SK-N-SH (cell line): ENCODE measurements at regions not wholly inside any gene's neighbourhood (a gene's known extent, or its start where the extent isn't known, plus 50 kb on each side); places are given as distances from the start of the nearest gene placed in this dataset.

Experiments used
- EP300 ChIP-seq, 2 experiments: IDR thresholded peaks; 2 replicates each; pipeline versions ENCODE4 v1.4.0 to v1.6.1; 2012; ENCODE audit warnings: borderline replicate concordance in 1 of 2, low read depth in 1 of 2, low read length in 1 of 2
- GATA2 ChIP-seq: sonication (generic); formaldehyde crosslinking; IDR thresholded peaks from 2 replicates; pipeline ENCODE4 v1.5.0; 2020; ENCODE audit warnings: mild to moderate bottlenecking, missing genetic modification reagents
- MXI1 ChIP-seq: IDR thresholded peaks from 2 replicates; pipeline ENCODE4 v1.6.1; 2012; ENCODE audit warnings: mild to moderate bottlenecking, low read depth, low read length, improper control_type of control experiment
- NFIC ChIP-seq: IDR thresholded peaks from 2 replicates; pipeline ENCODE4 v1.4.0; 2012; ENCODE audit warnings: borderline replicate concordance
- NRF1 ChIP-seq: IDR thresholded peaks from 2 replicates; pipeline ENCODE4 v1.6.1; 2012; ENCODE audit warnings: low read depth, mild to moderate bottlenecking, low read length
- POLR2AphosphoS5 ChIP-seq: IDR thresholded peaks from 2 replicates; pipeline ENCODE4 v1.6.1; 2012; ENCODE audit warnings: low read depth, low read length
- RFX5 ChIP-seq: IDR thresholded peaks from 2 replicates; pipeline ENCODE4 v1.6.1; 2012; ENCODE audit warnings: mild to moderate bottlenecking, improper control_type of control experiment, low read length
- SMC3 ChIP-seq: IDR thresholded peaks from 2 replicates; pipeline ENCODE4 v1.6.1; 2012; ENCODE audit warnings: low read depth, low read length, improper control_type of control experiment
- TCF12 ChIP-seq: IDR thresholded peaks from 2 replicates; pipeline ENCODE4 v1.4.0; 2012
- YY1 ChIP-seq: IDR thresholded peaks from 2 replicates; pipeline ENCODE4 v1.4.0; 2012; ENCODE audit warnings: low read depth, mild to moderate bottlenecking
- TF ChIP-seq, protein P1 (sequence below): fragments of 200-600 bp; sonication (generic); IDR thresholded peaks from 2 replicates; pipeline ENCODE4 v1.6.1; 2017; ENCODE audit warnings: antibody characterized with exemption, mild to moderate bottlenecking, moderate library complexity

DNA sequence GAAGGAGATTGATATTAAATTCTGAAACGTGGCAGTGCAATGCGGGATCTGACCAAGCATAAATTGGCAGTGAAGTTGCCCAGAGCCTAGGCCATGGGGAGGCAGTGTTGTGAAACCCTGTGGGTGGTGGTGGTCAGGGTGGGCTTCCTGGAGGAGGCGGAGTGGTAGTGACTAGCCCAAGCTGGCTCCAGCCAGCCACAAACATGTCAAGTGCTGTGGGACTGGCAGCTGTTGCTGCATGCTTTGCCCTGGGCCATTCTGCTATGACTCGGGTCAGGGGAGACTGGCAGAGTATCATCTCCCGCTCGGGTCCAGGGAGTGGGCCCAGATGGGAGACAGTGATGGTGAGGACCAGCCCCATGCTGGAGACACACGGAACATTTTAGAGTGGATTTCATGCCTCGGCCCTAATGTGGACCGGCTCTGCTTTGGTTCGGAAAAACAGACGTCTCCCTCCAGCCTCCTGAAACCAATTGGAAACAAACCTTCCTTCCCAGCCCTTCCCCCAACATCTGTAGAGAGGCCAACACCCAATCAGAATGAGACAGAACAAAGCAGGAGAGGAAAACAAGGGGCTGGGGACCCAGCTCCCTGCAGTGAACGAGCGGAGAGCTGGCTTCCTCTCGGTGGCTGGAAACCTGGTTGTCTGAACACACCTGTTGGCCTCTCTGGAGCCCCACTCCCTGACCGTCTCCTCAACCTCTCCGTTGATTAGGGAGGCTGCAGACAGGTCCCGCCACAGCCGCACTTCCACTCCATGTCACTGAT, 58.2 kb downstream of the TMEM270 start:
- TF ChIP-seq TCF12 = no peak
- no peak for TF ChIP-seq RFX5
- TF ChIP-seq MXI1 = no peak
- TF ChIP-seq, protein P1, sequence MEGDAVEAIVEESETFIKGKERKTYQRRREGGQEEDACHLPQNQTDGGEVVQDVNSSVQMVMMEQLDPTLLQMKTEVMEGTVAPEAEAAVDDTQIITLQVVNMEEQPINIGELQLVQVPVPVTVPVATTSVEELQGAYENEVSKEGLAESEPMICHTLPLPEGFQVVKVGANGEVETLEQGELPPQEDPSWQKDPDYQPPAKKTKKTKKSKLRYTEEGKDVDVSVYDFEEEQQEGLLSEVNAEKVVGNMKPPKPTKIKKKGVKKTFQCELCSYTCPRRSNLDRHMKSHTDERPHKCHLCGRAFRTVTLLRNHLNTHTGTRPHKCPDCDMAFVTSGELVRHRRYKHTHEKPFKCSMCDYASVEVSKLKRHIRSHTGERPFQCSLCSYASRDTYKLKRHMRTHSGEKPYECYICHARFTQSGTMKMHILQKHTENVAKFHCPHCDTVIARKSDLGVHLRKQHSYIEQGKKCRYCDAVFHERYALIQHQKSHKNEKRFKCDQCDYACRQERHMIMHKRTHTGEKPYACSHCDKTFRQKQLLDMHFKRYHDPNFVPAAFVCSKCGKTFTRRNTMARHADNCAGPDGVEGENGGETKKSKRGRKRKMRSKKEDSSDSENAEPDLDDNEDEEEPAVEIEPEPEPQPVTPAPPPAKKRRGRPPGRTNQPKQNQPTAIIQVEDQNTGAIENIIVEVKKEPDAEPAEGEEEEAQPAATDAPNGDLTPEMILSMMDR = no peak
- no peak for TF ChIP-seq GATA2
- no peak for TF ChIP-seq YY1
- no peak for TF ChIP-seq NFIC
- no peak for TF ChIP-seq NRF1
- TF ChIP-seq EP300 (IDR thresholded peaks at IDR 0.05; ENCODE audit: borderline replicate concordance in 1 of 2, low read depth in 1 of 2, low read length in 1 of 2) = no peak
- TF ChIP-seq POLR2AphosphoS5 = no peak
- TF ChIP-seq SMC3 = no peak
